HepG2 (cell line): ENCODE measurements at regions not wholly inside any gene's neighbourhood (a gene's known extent, or its start where the extent isn't known, plus 50 kb on each side); places are given as distances from the start of the nearest gene placed in this dataset.

Source experiments
- CEBPG ChIP-seq: IDR thresholded peaks from 2 replicates; pipeline ENCODE4 v1.6.1; 2016
- DPF2 ChIP-seq: sonication (generic); formaldehyde crosslinking; IDR thresholded peaks from 2 replicates; pipeline ENCODE4 v1.4.0; 2020; ENCODE audit warnings: mild to moderate bottlenecking, low read depth, missing genetic modification reagents, borderline replicate concordance
- FOXK2 ChIP-seq: fragments of 450-650 bp; IDR thresholded peaks from 2 replicates; pipeline ENCODE4 v1.6.1; 2016
- HOXA7 ChIP-seq: sonication (generic); formaldehyde crosslinking; IDR thresholded peaks from 2 replicates; pipeline ENCODE4 v1.8.1; 2022; ENCODE audit warnings: mild to moderate bottlenecking, missing genetic modification reagents, moderate library complexity
- ZNF343 ChIP-seq: sonication (generic); formaldehyde crosslinking; IDR thresholded peaks from 2 replicates; pipeline ENCODE4 v1.4.0; 2020; ENCODE audit warnings: mild to moderate bottlenecking, missing genetic modification reagents
- ZNF572 ChIP-seq: sonication (generic); formaldehyde crosslinking; IDR thresholded peaks from 2 replicates; pipeline ENCODE4 v1.5.1; 2020; ENCODE audit warnings: mild to moderate bottlenecking, missing genetic modification reagents
- ZNF83 ChIP-seq: sonication (generic); formaldehyde crosslinking; IDR thresholded peaks from 2 replicates; pipeline ENCODE4 v1.4.0; 2020; ENCODE audit warnings: missing genetic modification reagents, mild to moderate bottlenecking, borderline replicate concordance
- ZNF879 ChIP-seq: sonication (generic); formaldehyde crosslinking; IDR thresholded peaks from 2 replicates; pipeline ENCODE4 v1.8.1; 2023; ENCODE audit warnings: missing genetic modification reagents
- TF ChIP-seq, protein P1 (sequence below): sonication (generic); formaldehyde crosslinking; IDR thresholded peaks from 2 replicates; pipeline ENCODE4 v1.4.0; 2020; ENCODE audit warnings: mild to moderate bottlenecking, missing genetic modification reagents
- TF ChIP-seq, protein P2 (sequence below), 2 experiments: sonication (generic) in 1 of 2; formaldehyde crosslinking in 1 of 2; IDR thresholded peaks; 2 replicates each; pipeline versions ENCODE4 v1.5.1 to v1.6.1; 2011 to 2020; ENCODE audit warnings: borderline replicate concordance in 1 of 2, low read depth in 1 of 2, low read length in 1 of 2, mild to moderate bottlenecking in 1 of 2, missing genetic modification reagents in 1 of 2, moderate library complexity in 1 of 2
- TF ChIP-seq, protein P3 (sequence below): sonication (generic); formaldehyde crosslinking; IDR thresholded peaks from 2 replicates; pipeline ENCODE4 v1.5.1; 2020; ENCODE audit warnings: mild to moderate bottlenecking, moderate library complexity, missing genetic modification reagents
- TF ChIP-seq, protein P4 (sequence below): sonication (generic); formaldehyde crosslinking; IDR thresholded peaks from 2 replicates; pipeline ENCODE4 v1.4.0; 2020; ENCODE audit warnings: missing genetic modification reagents, mild to moderate bottlenecking, borderline replicate concordance
- TF ChIP-seq, protein P5 (sequence below): sonication (generic); formaldehyde crosslinking; conservative IDR thresholded peaks from 2 replicates; pipeline ENCODE4 v1.8.1; 2023; ENCODE audit warnings: missing genetic modification reagents

DNA sequence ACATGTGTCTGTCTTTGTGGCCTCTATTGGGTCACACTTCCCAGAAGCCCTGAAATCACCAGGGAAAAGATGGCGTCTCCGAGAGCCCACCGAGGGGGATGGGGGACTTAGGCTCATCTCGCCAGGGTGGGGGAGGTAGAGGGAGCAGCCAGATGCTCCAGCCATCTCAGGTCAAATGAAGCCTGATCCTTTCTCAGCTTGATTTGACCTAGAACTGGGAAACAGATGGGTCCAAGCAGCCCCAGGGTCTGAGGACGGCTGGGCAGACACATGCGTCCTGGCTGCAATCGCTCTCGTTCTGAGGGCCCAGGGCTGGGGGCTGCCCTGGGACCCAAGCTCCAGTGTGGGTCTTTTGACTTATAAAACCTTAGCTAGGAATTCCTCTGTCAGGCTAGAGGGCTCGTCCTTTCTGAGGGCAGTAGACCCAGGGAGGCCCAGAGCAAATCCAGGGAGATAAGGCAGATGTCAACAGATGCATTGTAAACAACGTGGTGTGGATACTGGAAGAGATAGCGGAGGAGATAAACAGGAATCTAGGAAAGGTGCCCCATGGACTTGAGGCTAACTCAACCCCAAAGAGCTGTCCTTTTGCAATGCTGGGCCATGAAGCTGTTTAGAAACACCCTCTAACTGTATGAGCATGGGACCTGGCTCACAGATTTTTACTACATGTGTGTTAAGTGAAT, 127.7 kb downstream of the MYCN start (continued):
- TF ChIP-seq ZNF879 (CRISPR knock-in tag) (no peak), ZNF572 (CRISPR knock-in tag) (no peak), ZNF83 (CRISPR knock-in tag) (no peak), ZNF343 (no peak), HOXA7 (CRISPR knock-in tag) (no peak), CEBPG (CRISPR knock-in tag) (peak; percentile 50), FOXK2 (peak; percentile 23; the same call in 1 of the 2 replicates), DPF2 (CRISPR knock-in tag) (peak; percentile 87)
- TF ChIP-seq, protein P1, sequence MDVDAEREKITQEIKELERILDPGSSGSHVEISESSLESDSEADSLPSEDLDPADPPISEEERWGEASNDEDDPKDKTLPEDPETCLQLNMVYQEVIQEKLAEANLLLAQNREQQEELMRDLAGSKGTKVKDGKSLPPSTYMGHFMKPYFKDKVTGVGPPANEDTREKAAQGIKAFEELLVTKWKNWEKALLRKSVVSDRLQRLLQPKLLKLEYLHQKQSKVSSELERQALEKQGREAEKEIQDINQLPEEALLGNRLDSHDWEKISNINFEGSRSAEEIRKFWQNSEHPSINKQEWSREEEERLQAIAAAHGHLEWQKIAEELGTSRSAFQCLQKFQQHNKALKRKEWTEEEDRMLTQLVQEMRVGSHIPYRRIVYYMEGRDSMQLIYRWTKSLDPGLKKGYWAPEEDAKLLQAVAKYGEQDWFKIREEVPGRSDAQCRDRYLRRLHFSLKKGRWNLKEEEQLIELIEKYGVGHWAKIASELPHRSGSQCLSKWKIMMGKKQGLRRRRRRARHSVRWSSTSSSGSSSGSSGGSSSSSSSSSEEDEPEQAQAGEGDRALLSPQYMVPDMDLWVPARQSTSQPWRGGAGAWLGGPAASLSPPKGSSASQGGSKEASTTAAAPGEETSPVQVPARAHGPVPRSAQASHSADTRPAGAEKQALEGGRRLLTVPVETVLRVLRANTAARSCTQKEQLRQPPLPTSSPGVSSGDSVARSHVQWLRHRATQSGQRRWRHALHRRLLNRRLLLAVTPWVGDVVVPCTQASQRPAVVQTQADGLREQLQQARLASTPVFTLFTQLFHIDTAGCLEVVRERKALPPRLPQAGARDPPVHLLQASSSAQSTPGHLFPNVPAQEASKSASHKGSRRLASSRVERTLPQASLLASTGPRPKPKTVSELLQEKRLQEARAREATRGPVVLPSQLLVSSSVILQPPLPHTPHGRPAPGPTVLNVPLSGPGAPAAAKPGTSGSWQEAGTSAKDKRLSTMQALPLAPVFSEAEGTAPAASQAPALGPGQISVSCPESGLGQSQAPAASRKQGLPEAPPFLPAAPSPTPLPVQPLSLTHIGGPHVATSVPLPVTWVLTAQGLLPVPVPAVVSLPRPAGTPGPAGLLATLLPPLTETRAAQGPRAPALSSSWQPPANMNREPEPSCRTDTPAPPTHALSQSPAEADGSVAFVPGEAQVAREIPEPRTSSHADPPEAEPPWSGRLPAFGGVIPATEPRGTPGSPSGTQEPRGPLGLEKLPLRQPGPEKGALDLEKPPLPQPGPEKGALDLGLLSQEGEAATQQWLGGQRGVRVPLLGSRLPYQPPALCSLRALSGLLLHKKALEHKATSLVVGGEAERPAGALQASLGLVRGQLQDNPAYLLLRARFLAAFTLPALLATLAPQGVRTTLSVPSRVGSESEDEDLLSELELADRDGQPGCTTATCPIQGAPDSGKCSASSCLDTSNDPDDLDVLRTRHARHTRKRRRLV (CRISPR knock-in tag) = no peak
- TF ChIP-seq, protein P2, sequence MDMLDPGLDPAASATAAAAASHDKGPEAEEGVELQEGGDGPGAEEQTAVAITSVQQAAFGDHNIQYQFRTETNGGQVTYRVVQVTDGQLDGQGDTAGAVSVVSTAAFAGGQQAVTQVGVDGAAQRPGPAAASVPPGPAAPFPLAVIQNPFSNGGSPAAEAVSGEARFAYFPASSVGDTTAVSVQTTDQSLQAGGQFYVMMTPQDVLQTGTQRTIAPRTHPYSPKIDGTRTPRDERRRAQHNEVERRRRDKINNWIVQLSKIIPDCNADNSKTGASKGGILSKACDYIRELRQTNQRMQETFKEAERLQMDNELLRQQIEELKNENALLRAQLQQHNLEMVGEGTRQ (IDR thresholded peaks at IDR 0.05; ENCODE audit: low read depth, low read length) = no peak
- TF ChIP-seq, protein P2 (CRISPR knock-in tag; IDR thresholded peaks at IDR 0.05; ENCODE audit: borderline replicate concordance) = no peak
- TF ChIP-seq, protein P3, sequence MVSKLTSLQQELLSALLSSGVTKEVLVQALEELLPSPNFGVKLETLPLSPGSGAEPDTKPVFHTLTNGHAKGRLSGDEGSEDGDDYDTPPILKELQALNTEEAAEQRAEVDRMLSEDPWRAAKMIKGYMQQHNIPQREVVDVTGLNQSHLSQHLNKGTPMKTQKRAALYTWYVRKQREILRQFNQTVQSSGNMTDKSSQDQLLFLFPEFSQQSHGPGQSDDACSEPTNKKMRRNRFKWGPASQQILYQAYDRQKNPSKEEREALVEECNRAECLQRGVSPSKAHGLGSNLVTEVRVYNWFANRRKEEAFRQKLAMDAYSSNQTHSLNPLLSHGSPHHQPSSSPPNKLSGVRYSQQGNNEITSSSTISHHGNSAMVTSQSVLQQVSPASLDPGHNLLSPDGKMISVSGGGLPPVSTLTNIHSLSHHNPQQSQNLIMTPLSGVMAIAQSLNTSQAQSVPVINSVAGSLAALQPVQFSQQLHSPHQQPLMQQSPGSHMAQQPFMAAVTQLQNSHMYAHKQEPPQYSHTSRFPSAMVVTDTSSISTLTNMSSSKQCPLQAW (CRISPR knock-in tag) = 0 out of 2 replicates have a peak, but pooled peaks have one; percentile 10
- TF ChIP-seq, protein P4, sequence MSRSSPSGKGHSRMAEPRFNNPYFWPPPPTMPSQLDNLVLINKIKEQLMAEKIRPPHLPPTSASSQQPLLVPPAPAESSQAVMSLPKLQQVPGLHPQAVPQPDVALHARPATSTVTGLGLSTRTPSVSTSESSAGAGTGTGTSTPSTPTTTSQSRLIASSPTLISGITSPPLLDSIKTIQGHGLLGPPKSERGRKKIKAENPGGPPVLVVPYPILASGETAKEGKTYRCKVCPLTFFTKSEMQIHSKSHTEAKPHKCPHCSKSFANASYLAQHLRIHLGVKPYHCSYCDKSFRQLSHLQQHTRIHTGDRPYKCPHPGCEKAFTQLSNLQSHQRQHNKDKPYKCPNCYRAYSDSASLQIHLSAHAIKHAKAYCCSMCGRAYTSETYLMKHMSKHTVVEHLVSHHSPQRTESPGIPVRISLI (CRISPR knock-in tag) = no peak; the same call in 1 of the 2 replicates
- TF ChIP-seq, protein P5, sequence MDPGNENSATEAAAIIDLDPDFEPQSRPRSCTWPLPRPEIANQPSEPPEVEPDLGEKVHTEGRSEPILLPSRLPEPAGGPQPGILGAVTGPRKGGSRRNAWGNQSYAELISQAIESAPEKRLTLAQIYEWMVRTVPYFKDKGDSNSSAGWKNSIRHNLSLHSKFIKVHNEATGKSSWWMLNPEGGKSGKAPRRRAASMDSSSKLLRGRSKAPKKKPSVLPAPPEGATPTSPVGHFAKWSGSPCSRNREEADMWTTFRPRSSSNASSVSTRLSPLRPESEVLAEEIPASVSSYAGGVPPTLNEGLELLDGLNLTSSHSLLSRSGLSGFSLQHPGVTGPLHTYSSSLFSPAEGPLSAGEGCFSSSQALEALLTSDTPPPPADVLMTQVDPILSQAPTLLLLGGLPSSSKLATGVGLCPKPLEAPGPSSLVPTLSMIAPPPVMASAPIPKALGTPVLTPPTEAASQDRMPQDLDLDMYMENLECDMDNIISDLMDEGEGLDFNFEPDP (CRISPR knock-in tag) = no peak
